Cardiac muscle cell (in vitro differentiated cells and primary cell): ENCODE measurements at regions not wholly inside any gene's neighbourhood (a gene's known extent, or its start where the extent isn't known, plus 50 kb on each side); places are given as distances from the start of the nearest gene placed in this dataset.

Source experiments
- DNase-seq, 2 donors: peaks; one replicate each; pipeline versions ENCODE4 v3.0.0 to v3.0.0-alpha.2; 2010 to 2017; ENCODE audit warnings: low read depth in 1 of 2, low spot score in 1 of 2
- H3K27ac ChIP-seq: fragments of 200-600 bp; sonication (generic); 2 replicates; pipeline ENCODE4 v1.5.1; 2016
- H3K27me3 ChIP-seq: fragments of 200-600 bp; sonication (generic); 2 replicates; pipeline ENCODE4 v1.6.0; 2016; ENCODE audit warnings: control low read depth
- H3K36me3 ChIP-seq: fragments of 200-600 bp; sonication (generic); 2 replicates; pipeline ENCODE4 v1.5.1; 2016; ENCODE audit warnings: control low read depth
- H3K4me1 ChIP-seq: fragments of 200-600 bp; sonication (generic); 2 replicates; pipeline ENCODE4 v1.8.1; 2017; ENCODE audit warnings: low read depth, mild to moderate bottlenecking, mixed run types
- H3K4me3 ChIP-seq: fragments of 200-600 bp; sonication (generic); 2 replicates; pipeline ENCODE4 v1.5.1; 2016; ENCODE audit warnings: mild to moderate bottlenecking
- H3K9me3 ChIP-seq: fragments of 200-600 bp; sonication (generic); 2 replicates; pipeline ENCODE4 v1.5.1; 2017; ENCODE audit warnings: low read depth, mild to moderate bottlenecking, control low read depth
- TF ChIP-seq, protein P1 (sequence below): IDR thresholded peaks from 2 replicates; pipeline ENCODE4 v1.5.1; 2012; ENCODE audit warnings: low read depth, mild to moderate bottlenecking, low read length

DNA sequence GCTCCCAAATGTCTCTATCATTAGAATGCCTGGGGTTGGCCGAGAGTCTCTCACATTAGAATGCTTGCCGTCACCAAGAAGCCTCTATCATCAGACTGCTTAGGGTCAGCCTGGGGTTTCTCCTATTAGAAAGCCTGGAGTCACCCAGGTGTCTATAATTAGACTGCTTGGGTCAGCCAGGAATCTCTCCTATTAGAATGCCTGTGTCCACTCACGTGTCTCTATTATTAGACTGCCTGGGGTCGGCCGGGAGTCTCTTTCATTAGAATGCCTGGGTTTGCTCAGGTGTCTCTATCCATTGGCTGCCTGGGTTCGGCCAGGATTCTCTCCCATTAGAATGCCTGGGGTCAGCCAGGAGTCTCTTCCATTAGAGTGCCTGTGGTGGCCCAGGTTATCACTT is 1453.1 kb downstream of the UQCRFS1 start:
- TF ChIP-seq, protein P1, sequence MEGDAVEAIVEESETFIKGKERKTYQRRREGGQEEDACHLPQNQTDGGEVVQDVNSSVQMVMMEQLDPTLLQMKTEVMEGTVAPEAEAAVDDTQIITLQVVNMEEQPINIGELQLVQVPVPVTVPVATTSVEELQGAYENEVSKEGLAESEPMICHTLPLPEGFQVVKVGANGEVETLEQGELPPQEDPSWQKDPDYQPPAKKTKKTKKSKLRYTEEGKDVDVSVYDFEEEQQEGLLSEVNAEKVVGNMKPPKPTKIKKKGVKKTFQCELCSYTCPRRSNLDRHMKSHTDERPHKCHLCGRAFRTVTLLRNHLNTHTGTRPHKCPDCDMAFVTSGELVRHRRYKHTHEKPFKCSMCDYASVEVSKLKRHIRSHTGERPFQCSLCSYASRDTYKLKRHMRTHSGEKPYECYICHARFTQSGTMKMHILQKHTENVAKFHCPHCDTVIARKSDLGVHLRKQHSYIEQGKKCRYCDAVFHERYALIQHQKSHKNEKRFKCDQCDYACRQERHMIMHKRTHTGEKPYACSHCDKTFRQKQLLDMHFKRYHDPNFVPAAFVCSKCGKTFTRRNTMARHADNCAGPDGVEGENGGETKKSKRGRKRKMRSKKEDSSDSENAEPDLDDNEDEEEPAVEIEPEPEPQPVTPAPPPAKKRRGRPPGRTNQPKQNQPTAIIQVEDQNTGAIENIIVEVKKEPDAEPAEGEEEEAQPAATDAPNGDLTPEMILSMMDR = no peak
- H3K4me3 ChIP-seq = no peak overlapping the region
- DNase-seq = peak in 1 of 2 donors; percentile 0
- no peaks in the 10 kb centered on the region for H3K4me1 ChIP-seq
- H3K27ac ChIP-seq = peak overlapping the region; percentile 34
- H3K27me3 ChIP-seq = no peaks in the 10 kb centered on the region
- no peaks in the 10 kb centered on the region for H3K9me3 ChIP-seq
- no peaks in the 10 kb centered on the region for H3K36me3 ChIP-seq

DNA sequence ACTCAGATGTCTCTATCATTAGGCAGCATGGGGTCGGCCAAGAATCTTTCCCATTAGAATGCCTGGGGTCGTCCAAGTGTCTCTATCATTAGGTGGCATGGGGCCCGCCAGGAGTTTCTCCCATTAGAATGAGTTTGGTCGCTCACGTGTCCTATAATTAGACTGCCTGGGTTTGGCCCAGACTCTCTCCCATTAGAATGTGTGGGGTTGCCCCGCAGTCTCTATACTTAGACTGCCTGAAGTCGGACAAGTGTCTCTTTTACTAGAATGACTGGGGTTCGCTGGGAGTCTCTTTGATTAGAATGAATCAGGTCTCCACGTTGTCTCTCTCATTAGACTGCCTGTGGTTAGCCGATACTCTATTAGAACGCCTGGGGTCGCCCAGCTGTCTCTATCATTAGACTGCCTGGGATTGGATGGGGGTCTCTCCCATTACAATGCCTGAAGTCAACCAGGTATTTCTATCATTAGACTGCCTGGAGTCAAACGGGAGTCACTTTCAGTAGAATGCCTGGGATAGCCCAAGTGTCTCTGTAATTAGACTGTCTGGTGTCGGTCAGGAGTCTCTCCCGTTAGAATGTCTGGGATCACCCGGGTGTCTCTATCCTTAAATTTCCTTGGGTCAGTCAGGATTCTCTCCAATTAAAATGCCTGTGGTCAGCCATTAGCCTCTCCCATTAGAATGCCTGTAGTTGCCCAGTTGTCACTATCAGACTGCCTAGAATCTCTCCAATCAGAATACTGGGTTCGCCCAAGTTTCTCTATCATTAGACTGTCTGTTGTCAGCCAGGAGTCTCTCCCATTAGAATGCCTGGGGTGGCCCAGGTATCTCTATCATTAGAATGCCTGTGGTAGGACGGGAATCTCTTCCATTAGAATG is 1454.1 kb downstream of the UQCRFS1 start:
- no peaks in the 10 kb centered on the region for H3K27me3 ChIP-seq
- H3K4me1 ChIP-seq = no peaks in the 10 kb centered on the region
- no peak for DNase-seq
- H3K4me3 ChIP-seq = no peak overlapping the region
- H3K9me3 ChIP-seq = no peaks in the 10 kb centered on the region
- H3K36me3 ChIP-seq = no peaks in the 10 kb centered on the region
- TF ChIP-seq, protein P1 = no peak
- no peak overlapping the region for H3K27ac ChIP-seq

DNA sequence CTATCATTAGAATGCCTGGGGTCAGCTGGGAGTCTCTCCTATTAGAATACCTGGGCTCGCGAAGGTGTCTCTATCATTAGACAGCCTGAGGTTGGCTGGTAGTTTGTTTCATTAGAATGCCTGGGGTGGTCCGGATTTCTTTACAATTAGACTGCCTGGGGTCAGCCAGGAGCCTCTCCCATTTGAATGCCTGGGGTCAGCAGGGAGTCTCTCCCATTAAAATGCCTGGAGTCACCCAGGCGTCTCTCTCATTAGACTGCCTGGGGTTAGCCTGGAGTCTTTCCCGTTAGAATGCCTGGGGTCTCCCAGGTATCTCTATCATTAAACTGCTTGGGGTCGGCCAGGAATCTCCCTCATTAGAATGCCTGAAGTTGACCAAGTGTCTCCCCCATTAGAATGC is 1458.3 kb downstream of the UQCRFS1 start:
- Histone ChIP-seq H3K9me3 (no peaks in the 10 kb centered on the region), H3K4me3 (no peak overlapping the region), H3K4me1 (no peaks in the 10 kb centered on the region), H3K27me3 (no peaks in the 10 kb centered on the region), H3K36me3 (no peaks in the 10 kb centered on the region), H3K27ac (no peak overlapping the region)
- TF ChIP-seq, protein P1 = no peak
- DNase-seq = no peak

DNA sequence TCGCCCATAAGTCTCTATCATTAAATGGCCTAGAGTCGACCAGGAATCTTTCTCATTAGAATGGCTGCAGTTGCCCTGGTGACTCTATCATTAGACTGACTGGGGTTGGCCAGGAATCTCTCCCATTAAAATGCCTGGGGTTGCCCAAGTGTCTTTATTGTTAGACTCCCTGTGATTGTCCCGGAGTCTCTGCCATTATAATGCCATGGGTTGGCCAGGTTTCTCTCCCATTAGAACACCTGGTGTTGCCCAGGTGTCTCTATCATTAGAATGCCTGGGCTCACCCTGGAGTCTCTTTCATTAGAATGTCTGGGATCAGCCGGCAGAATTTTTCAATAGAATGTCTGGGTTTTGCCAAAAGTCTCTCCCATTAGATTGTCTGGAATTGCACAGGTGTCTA is 1459.3 kb downstream of the UQCRFS1 start:
- Histone ChIP-seq H3K4me3 (no peak overlapping the region), H3K36me3 (no peaks in the 10 kb centered on the region), H3K27me3 (no peaks in the 10 kb centered on the region), H3K9me3 (no peaks in the 10 kb centered on the region), H3K27ac (no peak overlapping the region), H3K4me1 (no peaks in the 10 kb centered on the region)
- DNase-seq = no peak
- TF ChIP-seq, protein P1 = no peak

DNA sequence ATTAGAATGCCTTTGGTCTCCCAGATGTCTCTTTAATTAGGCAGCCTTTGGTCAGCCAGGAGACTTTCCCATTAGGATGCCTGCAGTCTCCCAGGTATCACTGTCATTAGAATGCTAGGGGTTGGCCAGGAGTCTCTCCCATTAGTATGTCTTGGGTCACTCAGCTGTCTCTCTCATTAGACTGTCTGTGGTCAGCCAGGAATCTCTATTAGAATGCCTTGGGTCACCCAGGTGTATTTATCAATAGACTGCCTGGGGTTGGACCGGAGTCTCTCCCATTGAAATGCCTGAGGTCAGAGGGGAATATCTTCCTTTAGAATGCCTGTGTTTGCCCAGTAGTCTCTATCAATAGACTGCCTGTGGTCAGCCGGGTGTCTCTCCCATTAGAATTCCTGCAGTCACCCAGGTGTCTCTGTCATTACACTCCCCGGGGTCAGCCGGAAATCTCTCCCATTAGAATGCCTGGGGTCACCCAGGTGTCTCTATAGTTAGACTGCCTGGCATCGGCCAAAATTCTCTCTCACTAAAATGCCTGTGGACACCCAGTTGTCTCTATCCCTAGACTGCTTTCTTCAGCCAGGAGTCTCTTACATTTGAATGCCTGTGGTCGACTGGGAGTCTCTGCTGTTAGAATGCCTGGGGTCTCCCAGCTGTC is 1460.3 kb downstream of the UQCRFS1 start:
- no peaks in the 10 kb centered on the region for H3K27me3 ChIP-seq
- no peaks in the 10 kb centered on the region for H3K9me3 ChIP-seq
- H3K4me3 ChIP-seq = no peak overlapping the region
- H3K36me3 ChIP-seq = no peaks in the 10 kb centered on the region
- no peaks in the 10 kb centered on the region for H3K4me1 ChIP-seq
- TF ChIP-seq, protein P1 = no peak
- H3K27ac ChIP-seq = no peak overlapping the region
- DNase-seq = no peak
